Mucosa of gallbladder (tissue), 1 donor: ENCODE measurements at regions not wholly inside any gene's neighbourhood (a gene's known extent, or its start where the extent isn't known, plus 50 kb on each side); places are given as distances from the start of the nearest gene placed in this dataset.

Experiments used
- DNase-seq: peaks from one replicate; pipeline ENCODE4 v3.0.0-alpha.2; 2020; ENCODE audit warnings: low spot score
- donor health status: DM: no; HTN: no; CAD: no.

- DNase-seq: no peak
Measured at GRCh38 chr11:33616552-33616951, 84.1 kb downstream of the C11orf91 start.

GRCh38 chr11:33615751-33616150, 84.9 kb downstream of the C11orf91 start:
- no peak for DNase-seq

- no peak for DNase-seq
Measured at GRCh38 chr11:33613404-33613803, 87.2 kb downstream of the C11orf91 start.

GRCh38 chr11:33610903-33611302, 89.7 kb downstream of the C11orf91 start:
- DNase-seq: no peak

- DNase-seq: no peak
Measured at GRCh38 chr11:33608386-33608785, 92.2 kb downstream of the C11orf91 start.

- no peak for DNase-seq
Measured at GRCh38 chr11:33606762-33607161, 93.9 kb downstream of the C11orf91 start.

- no peak for DNase-seq
Measured at GRCh38 chr11:33605703-33606102, 94.9 kb downstream of the C11orf91 start.

GRCh38 chr11:33598426-33599069, 102.1 kb downstream of the C11orf91 start:
- no peak for DNase-seq

- no peak for DNase-seq
Measured at GRCh38 chr11:33594188-33594587, 106.4 kb downstream of the C11orf91 start.

- no peak for DNase-seq
Measured at GRCh38 chr11:33590441-33590840, 110.2 kb downstream of the C11orf91 start.

GRCh38 chr11:33588056-33588455, 112.6 kb downstream of the C11orf91 start:
- DNase-seq: no peak

GRCh38 chr11:33585586-33586209, 114.9 kb downstream of the C11orf91 start:
- DNase-seq: no peak

- no peak for DNase-seq
Measured at GRCh38 chr11:33582636-33583325, 117.8 kb downstream of the C11orf91 start.

GRCh38 chr11:33579101-33579500, 121.5 kb downstream of the C11orf91 start:
- DNase-seq: no peak

GRCh38 chr11:33577204-33577603, 123.4 kb downstream of the C11orf91 start:
- no peak for DNase-seq

- DNase-seq: no peak
Measured at GRCh38 chr11:33575311-33575710, 125.3 kb downstream of the C11orf91 start.

GRCh38 chr11:33574331-33574730, 126.3 kb downstream of the C11orf91 start:
- DNase-seq: no peak

- DNase-seq: no peak
Measured at GRCh38 chr11:33569333-33569732, 131.3 kb downstream of the C11orf91 start.

GRCh38 chr11:33567004-33567403, 133.6 kb downstream of the C11orf91 start:
- DNase-seq: no peak

- no peak for DNase-seq
Measured at GRCh38 chr11:33564856-33565453, 135.7 kb downstream of the C11orf91 start.

GRCh38 chr11:33560729-33561128, 139.9 kb downstream of the C11orf91 start:
- no peak for DNase-seq

- DNase-seq: no peak
Measured at GRCh38 chr11:33559567-33559966, 141.1 kb downstream of the C11orf91 start.

- no peak for DNase-seq
Measured at GRCh38 chr11:33558097-33558496, 142.5 kb downstream of the C11orf91 start.
